Activated CD8-positive, alpha-beta memory T cell treated with anti-CD3 and anti-CD28 coated beads for 24 hours (primary cell): ENCODE measurements at regions not wholly inside any gene's neighbourhood (a gene's known extent, or its start where the extent isn't known, plus 50 kb on each side); places are given as distances from the start of the nearest gene placed in this dataset.
"Not testable (repeated sequence)": the region's sequence is repeated elsewhere in the genome, so short reads cannot be mapped to it uniquely, and the experiment has no call there.

Experiments used
- DNase-seq: peaks from one replicate; pipeline ENCODE4 v3.0.0-alpha.2; 2020

- no peak for DNase-seq
Observed at GRCh38 chr6:167408235-167408869, 83.5 kb downstream of the TTLL2 start.

- DNase-seq, result no peak
Observed at GRCh38 chr6:167409079-167409478, 84.2 kb downstream of the TTLL2 start.

GRCh38 chr6:167409694-167410093 lies 84.8 kb downstream of the TTLL2 start:
- no peak for DNase-seq

GRCh38 chr6:167410462-167410861 lies 85.6 kb downstream of the TTLL2 start:
- DNase-seq, result no peak

GRCh38 chr6:167412506-167412905 lies 87.6 kb downstream of the TTLL2 start:
- DNase-seq, result no peak

- no peak for DNase-seq
Observed at GRCh38 chr6:167415441-167415961, 90.6 kb downstream of the TTLL2 start.

- DNase-seq, result no peak
Observed at GRCh38 chr6:167416676-167417430, 92.0 kb downstream of the TTLL2 start.

GRCh38 chr6:167420177-167420576 lies 95.3 kb downstream of the TTLL2 start:
- DNase-seq, result no peak

GRCh38 chr6:167420858-167421766 lies 96.2 kb downstream of the TTLL2 start:
- no peak for DNase-seq

- not testable (repeated sequence) for DNase-seq
Observed at GRCh38 chr6:167421944-167422343, 97.1 kb downstream of the TTLL2 start.

- no peak for DNase-seq
Observed at GRCh38 chr6:167422934-167423333, 98.0 kb downstream of the TTLL2 start.

- no peak for DNase-seq
Observed at GRCh38 chr6:167424060-167424673, 99.3 kb downstream of the TTLL2 start.

GRCh38 chr6:167424700-167425099 lies 99.8 kb downstream of the TTLL2 start:
- no peak for DNase-seq

- no peak for DNase-seq
Observed at GRCh38 chr6:167426084-167426483, 101.2 kb downstream of the TTLL2 start.

- no peak for DNase-seq
Observed at GRCh38 chr6:167426651-167427050, 101.8 kb downstream of the TTLL2 start.

GRCh38 chr6:167428664-167429333 lies 103.9 kb downstream of the TTLL2 start:
- DNase-seq, result no peak

- no peak for DNase-seq
Observed at GRCh38 chr6:167429353-167429752, 104.5 kb downstream of the TTLL2 start.

GRCh38 chr6:167435209-167435728 lies 110.4 kb downstream of the TTLL2 start:
- no peak for DNase-seq

GRCh38 chr6:167437888-167438484 lies 113.1 kb downstream of the TTLL2 start:
- DNase-seq, result no peak

- no peak for DNase-seq
Observed at GRCh38 chr6:167441715-167442206, 116.9 kb downstream of the TTLL2 start.

- DNase-seq, result no peak
Observed at GRCh38 chr6:167442245-167442644, 117.4 kb downstream of the TTLL2 start.
